DND-41 (cell line): ENCODE measurements at regions not wholly inside any gene's neighbourhood (a gene's known extent, or its start where the extent isn't known, plus 50 kb on each side); places are given as distances from the start of the nearest gene placed in this dataset.

Experiments
- ATAC-seq: fragments of 200-7000 bp; cut with Tn5 transposase; 3 replicates; pipeline ENCODE4 v1.9.1; 2021; ENCODE audit warnings: low read depth; ENCODE audit not compliant: insufficient read depth
- DNase-seq: peaks from one replicate; pipeline ENCODE4 v3.0.0-alpha.2; 2020
- H2AFZ ChIP-seq: 2 replicates; pipeline ENCODE4 v1.6.0; 2012; ENCODE audit warnings: low read depth, low read length
- H3K27ac ChIP-seq: 2 replicates; pipeline ENCODE4 v1.5.1; 2012; ENCODE audit warnings: low read length, inconsistent platforms
- H3K27me3 ChIP-seq: fragments of 200-600 bp; sonication (generic); 2 replicates; pipeline ENCODE4 v1.6.0; 2012; ENCODE audit warnings: low read length, mild to moderate bottlenecking, inconsistent platforms; ENCODE audit not compliant: insufficient read depth, poor library complexity
- H3K36me3 ChIP-seq: 2 replicates; pipeline ENCODE4 v1.5.1; 2012; ENCODE audit warnings: low read length, inconsistent platforms; ENCODE audit not compliant: insufficient read depth
- H3K4me1 ChIP-seq: 2 replicates; pipeline ENCODE4 v1.5.1; 2012; ENCODE audit warnings: mild to moderate bottlenecking, low read length; ENCODE audit not compliant: insufficient read depth
- H3K4me2 ChIP-seq: 2 replicates; pipeline ENCODE4 v1.6.0; 2012; ENCODE audit warnings: mild to moderate bottlenecking, moderate library complexity, low read length, inconsistent platforms; ENCODE audit not compliant: insufficient read depth
- H3K4me3 ChIP-seq, 2 experiments: fragments of 200-600 bp in 1 of 2; shearing (Covaris generic) in 1 of 2; 2 replicates each; pipeline ENCODE4 v1.5.1; 2012 to 2016; ENCODE audit warnings: inconsistent platforms in 2 of 2, low read length in 2 of 2, mild to moderate bottlenecking in 2 of 2, low read depth in 1 of 2, moderate library complexity in 1 of 2
- H3K79me2 ChIP-seq: 2 replicates; pipeline ENCODE4 v1.6.0; 2012; ENCODE audit warnings: low read length, inconsistent platforms; ENCODE audit not compliant: insufficient read depth
- H3K9ac ChIP-seq: 2 replicates; pipeline ENCODE4 v1.6.0; 2012; ENCODE audit warnings: low read depth, mild to moderate bottlenecking, inconsistent platforms, low read length, moderate library complexity
- H3K9me3 ChIP-seq: 2 replicates; pipeline ENCODE4 v1.5.1; 2012; ENCODE audit warnings: low read length, moderate library complexity, mild to moderate bottlenecking, inconsistent platforms; ENCODE audit not compliant: insufficient read depth, severe bottlenecking
- H4K20me1 ChIP-seq: 2 replicates; pipeline ENCODE4 v1.6.0; 2012; ENCODE audit warnings: low read length; ENCODE audit not compliant: insufficient read depth
- CTCF ChIP-seq: IDR thresholded peaks from 2 replicates; pipeline ENCODE4 v1.5.1; 2012; ENCODE audit warnings: borderline replicate concordance, low read length, moderate library complexity, mild to moderate bottlenecking; ENCODE audit not compliant: poor library complexity, severe bottlenecking; ENCODE audit errors: extremely low read depth
- EZH2 ChIP-seq: IDR thresholded peaks from 3 replicates; pipeline ENCODE4 v1.6.1; 2012; ENCODE audit warnings: borderline replicate concordance, low read depth, mild to moderate bottlenecking, moderate library complexity, low read length, inconsistent platforms; ENCODE audit not compliant: severe bottlenecking

- peak; percentile 80 for ATAC-seq
- H4K20me1 ChIP-seq, result no peaks in the 10 kb centered on the region
- DNase-seq, result peak; percentile 62
- H3K4me2 ChIP-seq, result no peak overlapping the region
- no peaks in the 10 kb centered on the region for H3K9me3 ChIP-seq
- H2AFZ ChIP-seq, result no peak overlapping the region
- H3K4me3 ChIP-seq, result no peak overlapping the region
- TF ChIP-seq EZH2 (no peak), CTCF (no peak)
- no peaks in the 10 kb centered on the region for H3K27me3 ChIP-seq
- H3K27ac ChIP-seq, result no peak overlapping the region
- H3K4me1 ChIP-seq, result no peaks in the 10 kb centered on the region
- H3K79me2 ChIP-seq, result no peaks in the 10 kb centered on the region
- H3K9ac ChIP-seq, result no peak overlapping the region
- no peaks in the 10 kb centered on the region for H3K36me3 ChIP-seq
These were observed 127.0 kb upstream of the RPH3A start for GRCh38 chr12:112664569-112664968.

- ATAC-seq (no peak), DNase-seq (no peak)
- no peak for TF ChIP-seq EZH2
- no peak for TF ChIP-seq CTCF
- Histone ChIP-seq H3K9ac (no peak overlapping the region), H2AFZ (no peak overlapping the region), H3K4me2 (no peak overlapping the region), H3K9me3 (no peaks in the 10 kb centered on the region), H4K20me1 (no peaks in the 10 kb centered on the region), H3K27me3 (no peaks in the 10 kb centered on the region), H3K79me2 (no peaks in the 10 kb centered on the region), H3K4me1 (no peaks in the 10 kb centered on the region), H3K27ac (no peak overlapping the region), H3K36me3 (no peaks in the 10 kb centered on the region), H3K4me3 (no peak overlapping the region)
These were observed 125.6 kb upstream of the RPH3A start for GRCh38 chr12:112665958-112666357.

GRCh38 chr12:112671564-112671963 lies 120.0 kb upstream of the RPH3A start:
- H2AFZ ChIP-seq, result no peak overlapping the region
- no peaks in the 10 kb centered on the region for H3K4me1 ChIP-seq
- no peaks in the 10 kb centered on the region for H3K79me2 ChIP-seq
- H3K9me3 ChIP-seq, result no peaks in the 10 kb centered on the region
- TF ChIP-seq EZH2, result no peak
- TF ChIP-seq CTCF, result no peak
- H3K9ac ChIP-seq, result no peak overlapping the region
- no peak for ATAC-seq
- no peak overlapping the region for H3K4me3 ChIP-seq
- no peak overlapping the region for H3K27ac ChIP-seq
- peaks cover 34% of the 10 kb centered on the region for H3K27me3 ChIP-seq
- no peak for DNase-seq
- no peaks in the 10 kb centered on the region for H4K20me1 ChIP-seq
- no peaks in the 10 kb centered on the region for H3K36me3 ChIP-seq
- H3K4me2 ChIP-seq, result no peak overlapping the region

- H3K9me3 ChIP-seq, result no peaks in the 10 kb centered on the region
- no peak overlapping the region for H2AFZ ChIP-seq
- no peak for DNase-seq
- no peaks in the 10 kb centered on the region for H4K20me1 ChIP-seq
- no peak for TF ChIP-seq CTCF
- no peak overlapping the region for H3K4me2 ChIP-seq
- H3K27me3 ChIP-seq, result peaks cover 37% of the 10 kb centered on the region
- H3K27ac ChIP-seq, result no peak overlapping the region
- no peaks in the 10 kb centered on the region for H3K79me2 ChIP-seq
- H3K9ac ChIP-seq, result no peak overlapping the region
- H3K36me3 ChIP-seq, result no peaks in the 10 kb centered on the region
- ATAC-seq, result no peak
- no peak overlapping the region for H3K4me3 ChIP-seq
- no peaks in the 10 kb centered on the region for H3K4me1 ChIP-seq
These were observed 117.0 kb upstream of the RPH3A start for GRCh38 chr12:112674539-112674938.
